Natural killer cell treated with Interleukin-12 subunit alpha and Interleukin-12 subunit beta and Interleukin-15 and Interleukin-18, amount 100 ng/mL, for 72 hours (primary cell): ENCODE measurements at regions not wholly inside any gene's neighbourhood (a gene's known extent, or its start where the extent isn't known, plus 50 kb on each side); places are given as distances from the start of the nearest gene placed in this dataset.

Source experiments
- ATAC-seq, 2 donors: fragments of 150-1000 bp; cut with Tn5 transposase in 1 of 2; sonication (Bioruptor Pico), chemical (Tn5 transposase) in 1 of 2; 2 replicates each; pipeline ENCODE4 v1.10.0; 2021
- DNase-seq: peaks from one replicate; pipeline ENCODE4 v3.0.0; 2022; ENCODE audit warnings: low spot score
- H3K27ac Mint-ChIP-seq, 2 donors: 1 replicate in 1 of 2; 2 replicates in 1 of 2; pipeline ENCODE4 v1.8.0; 2022; ENCODE audit warnings: mixed read lengths in 2 of 2, mild to moderate bottlenecking in 1 of 2, moderate library complexity in 1 of 2
- H3K27me3 Mint-ChIP-seq, 2 donors: 1 replicate in 1 of 2; 2 replicates in 1 of 2; pipeline ENCODE4 v1.8.0; 2022; ENCODE audit warnings: mixed read lengths in 2 of 2
- H3K36me3 Mint-ChIP-seq: one replicate; pipeline ENCODE4 v1.8.0; 2022; ENCODE audit warnings: mixed read lengths
- H3K4me1 Mint-ChIP-seq, 2 donors: 1 replicate in 1 of 2; 2 replicates in 1 of 2; pipeline ENCODE4 v1.8.0; 2022; ENCODE audit warnings: low read depth in 2 of 2, mixed read lengths in 2 of 2, mild to moderate bottlenecking in 1 of 2
- H3K4me3 Mint-ChIP-seq: one replicate; pipeline ENCODE4 v1.8.0; 2022; ENCODE audit warnings: mixed read lengths
- H3K9me3 Mint-ChIP-seq: 2 replicates; pipeline ENCODE4 v1.8.0; 2022; ENCODE audit warnings: mixed read lengths

- Mint-ChIP-seq H3K27me3 (peaks cover 10 to 17% of the 10 kb centered on the region in 2 donors), H3K4me3 (no peak overlapping the region), H3K36me3 (no peaks in the 10 kb centered on the region), H3K9me3 (no peaks in the 10 kb centered on the region), H3K27ac (no peak overlapping the region), H3K4me1 (no peaks in the 10 kb centered on the region)
- ATAC-seq (no peak), DNase-seq (no peak)
Observed at GRCh38 chr12:94775710-94776109, 125.4 kb upstream of the TMCC3 start.

- DNase-seq = no peak
- Mint-ChIP-seq H3K4me3 (no peak overlapping the region), H3K9me3 (no peaks in the 10 kb centered on the region), H3K36me3 (no peaks in the 10 kb centered on the region), H3K4me1 (peaks cover 0 to 9% of the 10 kb centered on the region in 2 donors), H3K27ac (no peak overlapping the region), H3K27me3 (peaks cover 16 to 26% of the 10 kb centered on the region in 2 donors)
- ATAC-seq = no peak
Observed at GRCh38 chr12:94771741-94772140, 121.4 kb upstream of the TMCC3 start.

- ATAC-seq = no peak
Observed at GRCh38 chr12:94771199-94771598, 120.8 kb upstream of the TMCC3 start.

DNA sequence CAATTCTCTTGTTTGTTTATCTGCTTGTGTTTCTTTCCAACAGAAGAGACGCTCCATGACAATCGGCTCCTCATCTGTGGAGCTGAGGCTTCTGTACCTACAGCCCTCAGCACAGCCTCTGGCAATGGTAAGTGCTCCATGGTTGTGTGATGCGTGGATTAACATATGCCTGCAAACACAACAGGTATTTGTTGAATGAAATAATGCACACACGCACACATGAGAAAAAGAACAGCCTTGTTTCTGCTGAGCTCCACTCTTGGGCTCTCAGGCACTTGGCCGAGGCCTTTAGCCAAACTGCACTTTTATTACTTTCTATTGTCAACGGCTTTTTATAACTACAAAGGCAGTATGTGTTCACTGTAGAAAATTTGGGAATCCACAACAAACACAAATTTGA, 120.4 kb upstream of the TMCC3 start:
- no peak for DNase-seq
- Mint-ChIP-seq H3K36me3 (no peaks in the 10 kb centered on the region), H3K27me3 (peaks cover 18 to 28% of the 10 kb centered on the region in 2 donors), H3K9me3 (no peaks in the 10 kb centered on the region), H3K4me1 (peaks cover 0 to 9% of the 10 kb centered on the region in 2 donors), H3K4me3 (no peak overlapping the region), H3K27ac (no peak overlapping the region)
- ATAC-seq = no peak

More at GRCh38 chr12:94771199-94771598, 120.8 kb upstream of the TMCC3 start:
- DNase-seq = no peak
- H3K9me3 Mint-ChIP-seq = no peaks in the 10 kb centered on the region
- H3K4me1 Mint-ChIP-seq = peaks cover 0 to 9% of the 10 kb centered on the region in 2 donors
- H3K27me3 Mint-ChIP-seq = peaks cover 18 to 28% of the 10 kb centered on the region in 2 donors
- no peaks in the 10 kb centered on the region for H3K36me3 Mint-ChIP-seq
- H3K27ac Mint-ChIP-seq = no peak overlapping the region
- no peak overlapping the region for H3K4me3 Mint-ChIP-seq

DNA sequence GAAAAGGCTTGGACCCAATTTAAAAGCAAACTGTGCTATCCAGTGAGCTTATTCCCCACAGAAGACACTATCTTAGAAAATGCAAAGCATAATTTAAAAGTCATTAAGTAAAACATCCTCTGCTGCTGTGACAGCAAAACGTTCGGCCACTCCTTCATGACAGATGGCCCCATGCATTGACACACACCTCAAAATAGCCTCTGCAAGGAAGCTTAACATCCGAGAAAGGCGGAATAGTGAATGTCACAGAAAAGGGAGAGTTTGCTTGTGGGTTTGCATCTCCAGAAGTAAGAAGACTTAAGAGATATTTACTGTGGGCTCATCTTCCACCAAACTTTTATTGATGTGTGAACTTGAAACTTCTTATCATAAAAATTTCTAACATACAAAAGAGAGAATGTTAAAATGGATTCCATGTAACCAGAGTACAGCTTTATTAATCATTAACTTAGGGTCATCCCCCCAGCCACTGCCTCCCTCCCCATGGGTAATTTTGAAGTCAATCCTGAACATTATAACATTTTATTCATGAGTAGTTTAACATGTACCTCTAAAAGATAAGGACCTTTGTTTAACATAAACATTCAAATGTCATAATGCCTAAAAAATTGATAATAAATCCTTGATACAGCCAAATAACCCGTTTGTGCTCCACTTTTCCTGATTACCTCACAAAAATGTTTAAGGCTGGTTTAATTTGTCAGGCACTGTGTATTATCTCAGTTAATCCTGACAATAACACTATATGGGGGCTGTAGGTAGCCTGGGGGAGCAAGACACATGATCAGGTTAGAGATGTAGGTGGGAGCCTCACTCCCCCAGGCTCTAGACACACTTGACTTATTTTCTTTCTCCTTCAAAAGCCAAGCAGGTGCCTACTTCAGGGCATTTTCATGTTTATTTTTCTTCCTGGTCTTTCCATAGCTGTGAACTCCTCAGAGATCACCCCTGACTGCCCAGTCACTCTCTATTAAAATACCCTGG, 119.7 kb upstream of the TMCC3 start:
- H3K4me3 Mint-ChIP-seq = no peak overlapping the region
- DNase-seq (no peak), ATAC-seq (no peak)
- H3K4me1 Mint-ChIP-seq = peaks cover 0 to 9% of the 10 kb centered on the region in 2 donors
- H3K36me3 Mint-ChIP-seq = no peaks in the 10 kb centered on the region
- H3K9me3 Mint-ChIP-seq = no peaks in the 10 kb centered on the region
- peaks cover 15 to 28% of the 10 kb centered on the region in 2 donors for H3K27me3 Mint-ChIP-seq
- H3K27ac Mint-ChIP-seq = no peak overlapping the region

DNA sequence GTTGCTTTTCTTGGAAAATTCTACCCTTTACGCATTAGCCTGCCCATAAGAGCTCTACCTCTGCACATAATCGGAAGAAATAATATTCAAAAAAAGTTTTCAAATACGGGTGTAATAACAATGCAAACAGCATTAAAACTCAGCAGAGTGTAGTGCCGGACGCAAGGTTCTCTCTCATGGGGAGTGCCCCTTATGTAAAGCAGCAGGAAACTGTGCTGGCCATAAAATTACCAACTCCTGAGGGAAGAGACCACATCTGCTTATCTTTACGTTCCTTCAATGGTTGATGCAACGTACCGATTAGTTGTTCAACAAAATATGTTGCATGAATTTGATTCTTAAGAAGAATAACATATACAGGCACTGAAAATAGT, 118.7 kb upstream of the TMCC3 start:
- no peak overlapping the region for H3K27ac Mint-ChIP-seq
- H3K9me3 Mint-ChIP-seq = no peaks in the 10 kb centered on the region
- peaks cover 0 to 11% of the 10 kb centered on the region in 2 donors for H3K4me1 Mint-ChIP-seq
- H3K27me3 Mint-ChIP-seq = peaks cover 15 to 28% of the 10 kb centered on the region in 2 donors
- no peak overlapping the region for H3K4me3 Mint-ChIP-seq
- DNase-seq (no peak), ATAC-seq (peak; percentile 64 to 79)
- H3K36me3 Mint-ChIP-seq = no peaks in the 10 kb centered on the region

DNA sequence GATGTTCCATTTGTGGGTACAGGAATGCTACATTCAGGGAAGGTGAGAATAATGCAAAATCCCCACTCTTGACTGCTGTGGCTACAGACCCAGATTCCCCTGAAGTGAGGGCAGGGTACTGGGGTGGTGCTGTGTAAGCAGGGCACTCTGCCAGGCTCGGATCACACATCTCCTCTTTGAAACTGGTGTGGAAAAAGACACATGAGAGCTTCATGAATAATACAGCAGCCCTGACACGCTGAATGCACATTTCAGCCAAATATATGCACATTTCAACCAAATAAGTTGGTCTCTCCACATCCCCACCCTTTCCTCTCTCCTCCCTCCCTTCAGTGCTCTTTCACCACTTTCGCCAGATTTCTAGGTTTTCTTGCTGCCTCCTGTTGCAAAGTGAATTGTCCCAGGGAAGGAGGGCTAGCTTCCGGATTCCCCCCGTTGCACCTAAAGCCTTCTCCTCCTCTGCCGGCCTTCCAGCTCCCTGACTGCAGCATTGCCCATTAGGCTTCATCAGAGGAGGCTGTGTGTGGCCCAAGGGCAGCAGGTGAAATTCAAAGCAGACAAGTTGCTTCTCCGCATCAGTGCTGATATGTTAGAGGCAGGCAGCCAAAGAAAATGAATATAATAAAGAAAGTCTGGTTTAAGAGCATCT, 118.2 kb upstream of the TMCC3 start:
- H3K27me3 Mint-ChIP-seq = peaks cover 15 to 28% of the 10 kb centered on the region in 2 donors
- H3K4me3 Mint-ChIP-seq = no peak overlapping the region
- ATAC-seq = no peak
- H3K9me3 Mint-ChIP-seq = no peaks in the 10 kb centered on the region
- no peak for DNase-seq
- no peaks in the 10 kb centered on the region for H3K36me3 Mint-ChIP-seq
- H3K27ac Mint-ChIP-seq = no peak overlapping the region
- peaks cover 0 to 13% of the 10 kb centered on the region in 2 donors for H3K4me1 Mint-ChIP-seq

DNA sequence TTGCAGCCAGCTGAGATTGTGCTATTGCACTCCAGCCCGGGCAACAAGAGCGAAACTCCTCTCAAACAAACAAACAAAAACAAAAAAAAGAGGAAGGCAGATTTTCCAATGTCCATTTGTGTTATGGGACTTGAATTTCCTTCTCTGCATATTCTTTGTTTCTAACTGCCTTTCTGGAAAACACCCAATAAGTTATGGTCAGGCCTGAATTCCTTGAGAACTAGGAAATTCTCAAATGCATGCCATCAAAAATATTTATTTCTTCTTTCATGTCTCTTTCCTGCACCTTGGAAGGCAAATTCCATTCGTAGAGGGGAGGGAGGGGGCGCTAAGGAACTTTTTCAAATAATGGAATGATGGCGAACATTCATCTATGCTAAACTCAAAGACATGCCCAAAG, 117.6 kb upstream of the TMCC3 start:
- Mint-ChIP-seq H3K36me3 (no peaks in the 10 kb centered on the region), H3K27ac (no peak overlapping the region), H3K4me3 (no peak overlapping the region), H3K9me3 (no peaks in the 10 kb centered on the region), H3K27me3 (peaks cover 15 to 28% of the 10 kb centered on the region in 2 donors), H3K4me1 (peaks cover 4 to 17% of the 10 kb centered on the region in 2 donors)
- ATAC-seq = no peak
- DNase-seq = no peak

DNA sequence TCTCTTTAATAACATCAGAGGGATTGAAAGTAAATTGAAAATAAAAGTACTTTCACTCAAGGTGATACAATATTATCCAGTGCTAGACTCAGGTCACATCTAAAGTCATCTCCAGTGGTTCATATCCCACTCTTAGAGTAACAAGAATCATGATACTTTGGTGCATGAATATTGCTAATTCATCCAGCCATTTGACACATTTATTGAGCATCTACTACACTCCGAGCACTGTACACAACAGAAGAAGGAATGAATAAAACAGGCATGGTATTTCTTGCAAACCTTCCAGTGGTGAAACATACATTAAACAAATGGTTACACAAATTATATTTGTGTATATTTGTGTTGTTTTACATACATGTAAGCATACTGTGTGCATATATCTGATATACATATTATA, 116.0 kb upstream of the TMCC3 start:
- ATAC-seq = no peak

DNA sequence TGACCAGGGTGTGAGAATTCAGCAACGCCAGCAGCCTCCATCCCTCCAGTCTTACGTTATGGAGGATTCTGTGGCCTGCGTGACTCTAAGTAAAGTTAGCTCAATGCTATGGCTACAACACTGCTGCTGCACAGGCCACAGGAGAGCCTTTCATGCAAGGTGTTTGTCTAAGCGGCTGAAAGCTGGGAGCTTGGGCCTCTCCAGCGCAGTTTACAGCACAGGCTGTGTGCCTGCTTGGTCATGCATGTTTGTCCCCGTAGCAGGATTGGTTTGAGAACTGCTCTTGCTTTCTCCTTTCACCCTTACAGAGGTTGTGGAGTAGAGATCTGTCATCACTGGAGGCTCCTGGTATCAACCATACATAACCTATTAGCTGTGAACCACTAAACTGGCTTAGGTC, 113.1 kb upstream of the TMCC3 start:
- Mint-ChIP-seq H3K4me3 (peak overlapping the region; percentile 65), H3K9me3 (no peaks in the 10 kb centered on the region), H3K4me1 (peaks cover 19 to 21% of the 10 kb centered on the region in 2 donors), H3K27me3 (peaks cover 8 to 9% of the 10 kb centered on the region in 2 donors), H3K36me3 (no peaks in the 10 kb centered on the region), H3K27ac (peak overlapping the region; percentile 74 to 81)
- ATAC-seq (no peak), DNase-seq (no peak)

More for the DNA sequence above, 116.0 kb upstream of the TMCC3 start:
- Mint-ChIP-seq H3K36me3 (no peaks in the 10 kb centered on the region), H3K4me3 (no peak overlapping the region), H3K9me3 (no peaks in the 10 kb centered on the region), H3K27ac (no peak overlapping the region), H3K4me1 (peaks cover 17 to 29% of the 10 kb centered on the region in 2 donors), H3K27me3 (peaks cover 15 to 21% of the 10 kb centered on the region in 2 donors)
- DNase-seq = no peak

DNA sequence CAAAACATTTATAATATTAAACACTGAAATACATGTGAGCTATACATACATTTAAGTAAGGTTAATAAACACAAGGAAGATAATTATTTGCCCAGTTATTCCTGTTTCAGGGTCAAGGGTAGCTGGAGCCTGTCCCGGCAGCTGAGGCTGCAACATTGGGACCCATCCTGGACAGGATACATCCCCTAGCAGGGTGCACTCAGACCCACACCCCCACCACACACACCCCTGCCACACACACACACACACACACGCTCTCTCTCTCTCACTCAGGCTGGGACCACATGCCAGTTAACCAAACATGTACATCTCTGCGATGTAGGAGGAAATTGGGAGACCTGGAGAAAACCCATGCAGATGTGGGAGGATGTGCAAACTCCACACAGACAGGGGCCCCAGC, 112.6 kb upstream of the TMCC3 start:
- Mint-ChIP-seq H3K36me3 (no peaks in the 10 kb centered on the region), H3K4me1 (peaks cover 19 to 20% of the 10 kb centered on the region in 2 donors), H3K9me3 (no peaks in the 10 kb centered on the region), H3K27ac (peak overlapping the region; percentile 74 to 81), H3K4me3 (peak overlapping the region; percentile 65), H3K27me3 (peaks cover 6 to 10% of the 10 kb centered on the region in 2 donors)
- DNase-seq (no peak), ATAC-seq (peak; percentile 51 to 64)

- H3K9me3 Mint-ChIP-seq = no peaks in the 10 kb centered on the region
- peak overlapping the region; percentile 74 to 81 for H3K27ac Mint-ChIP-seq
- DNase-seq (no peak), ATAC-seq (peak; percentile 84 to 88)
- H3K36me3 Mint-ChIP-seq = no peaks in the 10 kb centered on the region
- H3K4me3 Mint-ChIP-seq = peak overlapping the region; percentile 65
- H3K27me3 Mint-ChIP-seq = peaks cover 6 to 14% of the 10 kb centered on the region in 2 donors
- peaks cover 19 to 20% of the 10 kb centered on the region in 2 donors for H3K4me1 Mint-ChIP-seq
Observed at GRCh38 chr12:94762259-94762942, 112.0 kb upstream of the TMCC3 start.

- DNase-seq (no peak), ATAC-seq (peak; percentile 73)
- H3K4me3 Mint-ChIP-seq = peak overlapping the region; percentile 62
- no peaks in the 10 kb centered on the region for H3K9me3 Mint-ChIP-seq
- H3K36me3 Mint-ChIP-seq = no peaks in the 10 kb centered on the region
- H3K27ac Mint-ChIP-seq = peak overlapping the region; percentile 68 to 74
- H3K27me3 Mint-ChIP-seq = peaks cover 2 to 6% of the 10 kb centered on the region in 2 donors
- peaks cover 19 to 20% of the 10 kb centered on the region in 2 donors for H3K4me1 Mint-ChIP-seq
Observed at GRCh38 chr12:94761559-94761958, 111.2 kb upstream of the TMCC3 start.
